Neural crest cell (in vitro differentiated cells): ENCODE measurements at regions not wholly inside any gene's neighbourhood (a gene's known extent, or its start where the extent isn't known, plus 50 kb on each side); places are given as distances from the start of the nearest gene placed in this dataset.

Source experiments
- DNase-seq: peaks from one replicate; pipeline ENCODE4 v3.0.0; 2021; ENCODE audit warnings: low read depth, mixed read lengths, low spot score
- H3K27ac Mint-ChIP-seq: one replicate; pipeline ENCODE4 v1.8.0; 2021; ENCODE audit warnings: mild to moderate bottlenecking, mixed read lengths; ENCODE audit not compliant: unreplicated experiment
- H3K27me3 Mint-ChIP-seq: 2 replicates; pipeline ENCODE4 v1.8.0; 2021; ENCODE audit warnings: low read depth, mild to moderate bottlenecking, mixed read lengths
- H3K36me3 Mint-ChIP-seq: 2 replicates; pipeline ENCODE4 v1.8.0; 2021; ENCODE audit warnings: low read depth, mild to moderate bottlenecking, mixed read lengths
- H3K4me1 Mint-ChIP-seq: 2 replicates; pipeline ENCODE4 v1.8.0; 2021; ENCODE audit warnings: mixed read lengths
- H3K4me3 Mint-ChIP-seq: one replicate; pipeline ENCODE4 v1.8.0; 2021; ENCODE audit warnings: mild to moderate bottlenecking, mixed read lengths
- H3K9me3 Mint-ChIP-seq: 2 replicates; pipeline ENCODE4 v1.8.0; 2021; ENCODE audit warnings: mixed read lengths
- TF ChIP-seq, protein P1 (sequence below): fragments of 200-600 bp; sonication (generic); conservative IDR thresholded peaks from 2 replicates; pipeline ENCODE4 v1.5.0; 2021; ENCODE audit warnings: antibody characterized with exemption, mild to moderate bottlenecking

GRCh38 chr2:155424518-155424917 lies 726.0 kb downstream of the KCNJ3 start:
- H3K4me1 Mint-ChIP-seq: no peaks in the 10 kb centered on the region
- no peaks in the 10 kb centered on the region for H3K36me3 Mint-ChIP-seq
- no peaks in the 10 kb centered on the region for H3K27me3 Mint-ChIP-seq

DNA sequence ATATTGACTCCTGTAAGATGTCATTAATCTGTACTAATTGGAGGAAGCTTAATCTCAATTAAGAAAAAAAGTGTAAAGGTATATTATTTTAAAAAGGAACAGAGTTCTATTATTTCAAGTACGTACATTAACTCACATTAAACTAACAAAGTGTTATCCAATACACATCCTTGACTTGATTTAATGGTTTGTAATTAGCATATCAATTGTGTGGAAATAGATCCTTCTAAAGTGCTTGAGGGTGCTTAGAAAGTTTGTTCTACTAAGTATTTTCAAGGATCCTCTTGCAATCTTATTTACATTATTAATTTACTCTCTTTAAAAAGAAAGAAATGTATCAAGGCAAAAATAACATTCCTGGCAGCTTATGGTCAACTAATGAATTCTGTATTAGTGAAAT lies 720.3 kb downstream of the KCNJ3 start:
- Mint-ChIP-seq H3K4me3 (no peak overlapping the region), H3K9me3 (no peaks in the 10 kb centered on the region), H3K27me3 (no peaks in the 10 kb centered on the region), H3K36me3 (peaks cover 2% of the 10 kb centered on the region), H3K4me1 (no peaks in the 10 kb centered on the region), H3K27ac (no peak overlapping the region)
- no peak for DNase-seq
- TF ChIP-seq, protein P1, sequence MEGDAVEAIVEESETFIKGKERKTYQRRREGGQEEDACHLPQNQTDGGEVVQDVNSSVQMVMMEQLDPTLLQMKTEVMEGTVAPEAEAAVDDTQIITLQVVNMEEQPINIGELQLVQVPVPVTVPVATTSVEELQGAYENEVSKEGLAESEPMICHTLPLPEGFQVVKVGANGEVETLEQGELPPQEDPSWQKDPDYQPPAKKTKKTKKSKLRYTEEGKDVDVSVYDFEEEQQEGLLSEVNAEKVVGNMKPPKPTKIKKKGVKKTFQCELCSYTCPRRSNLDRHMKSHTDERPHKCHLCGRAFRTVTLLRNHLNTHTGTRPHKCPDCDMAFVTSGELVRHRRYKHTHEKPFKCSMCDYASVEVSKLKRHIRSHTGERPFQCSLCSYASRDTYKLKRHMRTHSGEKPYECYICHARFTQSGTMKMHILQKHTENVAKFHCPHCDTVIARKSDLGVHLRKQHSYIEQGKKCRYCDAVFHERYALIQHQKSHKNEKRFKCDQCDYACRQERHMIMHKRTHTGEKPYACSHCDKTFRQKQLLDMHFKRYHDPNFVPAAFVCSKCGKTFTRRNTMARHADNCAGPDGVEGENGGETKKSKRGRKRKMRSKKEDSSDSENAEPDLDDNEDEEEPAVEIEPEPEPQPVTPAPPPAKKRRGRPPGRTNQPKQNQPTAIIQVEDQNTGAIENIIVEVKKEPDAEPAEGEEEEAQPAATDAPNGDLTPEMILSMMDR: no peak

More at GRCh38 chr2:155424518-155424917, 726.0 kb downstream of the KCNJ3 start:
- Mint-ChIP-seq H3K4me3 (no peak overlapping the region), H3K9me3 (no peaks in the 10 kb centered on the region), H3K27ac (no peak overlapping the region)
- DNase-seq: no peak
- TF ChIP-seq, protein P1: no peak

DNA sequence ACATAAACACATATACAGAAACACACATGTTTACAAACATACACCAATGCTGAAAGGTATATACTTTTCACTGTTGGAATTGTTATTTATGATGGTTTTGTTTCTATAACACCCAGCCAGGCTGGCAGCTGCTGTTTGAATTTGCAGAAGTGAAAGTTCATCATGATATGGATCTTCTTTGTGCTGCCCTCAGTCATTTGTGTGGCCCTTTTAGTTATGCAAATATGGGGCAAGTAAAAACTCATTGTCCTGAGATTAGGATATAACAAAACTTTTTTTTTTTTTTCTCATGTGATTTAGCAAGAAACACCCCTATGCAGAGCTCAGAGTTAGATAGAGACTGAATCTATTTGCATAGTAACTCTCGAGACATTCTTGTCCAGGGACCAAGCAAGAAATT lies 714.1 kb downstream of the KCNJ3 start:
- peaks cover 1% of the 10 kb centered on the region for H3K4me1 Mint-ChIP-seq
- TF ChIP-seq, protein P1: no peak

DNA sequence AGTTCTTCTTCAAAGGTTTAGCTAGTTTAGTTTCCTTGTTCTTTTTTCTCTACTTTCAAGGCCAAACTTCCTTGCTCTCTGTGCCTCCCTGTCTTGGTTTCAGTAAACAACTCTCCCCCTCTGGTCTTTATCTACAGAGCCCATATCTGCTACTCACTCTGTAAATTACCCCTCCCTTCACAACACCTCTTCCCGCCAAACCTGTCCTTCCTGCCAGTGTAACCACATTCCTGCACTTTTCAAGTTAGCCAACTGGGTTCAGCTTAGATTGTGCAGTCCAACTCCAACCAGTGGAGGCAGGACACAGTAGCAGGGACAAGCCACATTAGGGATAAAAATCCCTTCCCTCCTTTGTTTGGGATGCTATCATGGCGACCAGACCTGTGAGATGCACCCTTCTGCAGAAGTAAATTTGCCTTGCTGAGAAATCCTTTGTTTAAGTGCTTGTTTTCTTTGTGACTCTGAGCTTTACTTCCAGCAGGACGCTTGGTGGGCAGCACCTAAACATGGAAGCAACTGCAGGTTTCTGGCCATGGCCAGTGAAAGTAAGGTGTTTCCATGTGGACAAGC lies 706.0 kb downstream of the KCNJ3 start:
- DNase-seq: no peak
- no peak overlapping the region for H3K4me3 Mint-ChIP-seq
- TF ChIP-seq, protein P1: no peak
- peaks cover 17% of the 10 kb centered on the region for H3K9me3 Mint-ChIP-seq
- H3K36me3 Mint-ChIP-seq: peaks cover 17% of the 10 kb centered on the region
- peaks cover 9% of the 10 kb centered on the region for H3K4me1 Mint-ChIP-seq
- H3K27me3 Mint-ChIP-seq: no peaks in the 10 kb centered on the region
- no peak overlapping the region for H3K27ac Mint-ChIP-seq

More for the DNA sequence above, 714.1 kb downstream of the KCNJ3 start:
- Mint-ChIP-seq H3K9me3 (no peaks in the 10 kb centered on the region), H3K4me3 (no peak overlapping the region), H3K27ac (no peak overlapping the region), H3K36me3 (peaks cover 2% of the 10 kb centered on the region), H3K27me3 (no peaks in the 10 kb centered on the region)
- DNase-seq: no peak

GRCh38 chr2:155393406-155393805 lies 694.9 kb downstream of the KCNJ3 start:
- DNase-seq: no peak
- TF ChIP-seq, protein P1: no peak
- H3K9me3 Mint-ChIP-seq: peaks cover 6% of the 10 kb centered on the region
- peaks cover 4% of the 10 kb centered on the region for H3K4me1 Mint-ChIP-seq
- no peaks in the 10 kb centered on the region for H3K27me3 Mint-ChIP-seq
- H3K36me3 Mint-ChIP-seq: no peaks in the 10 kb centered on the region
- no peak overlapping the region for H3K27ac Mint-ChIP-seq
- no peak overlapping the region for H3K4me3 Mint-ChIP-seq
